Panc1 (cell line): ENCODE measurements at regions not wholly inside any gene's neighbourhood (a gene's known extent, or its start where the extent isn't known, plus 50 kb on each side); places are given as distances from the start of the nearest gene placed in this dataset.

Experiments used
- ATAC-seq: fragments of 200-7000 bp; cut with Tn5 transposase; 2 replicates; pipeline ENCODE4 v1.9.1; 2020; ENCODE audit warnings: mild to moderate bottlenecking, moderate library complexity
- BruUV-seq: library from RNA; stranded (reverse); fragments of 400-500 nt; replicated peaks from 2 replicates; lab custom pipeline; 2021; lab: Mats Ljungman, UMichigan
- CTCF ChIA-PET: fragments of 300-600 bp; sonication (Branson Sonifier 250); formaldehyde crosslinking; loops from one replicate; lab custom pipeline; 2022; ENCODE audit warnings: antibody characterized with exemption; lab: Charles Lee
- POLR2A ChIA-PET: fragments of 300-600 bp; sonication (Branson Sonifier 250); formaldehyde crosslinking; loops from one replicate; lab custom pipeline; 2022; ENCODE audit warnings: antibody characterized with exemption; lab: Charles Lee
- DNase-seq: peaks from one replicate; pipeline ENCODE4 v3.0.0-alpha.2; 2010; ENCODE audit warnings: low read depth, low spot score
- H3K27ac ChIP-seq: 2 replicates; pipeline ENCODE4 v1.5.1; 2011; ENCODE audit warnings: mild to moderate bottlenecking, low read length, inconsistent platforms
- H3K27me3 ChIP-seq: fragments of 200-500 bp; sonication (Bioruptor generic); 2 replicates; pipeline ENCODE4 v1.6.0; 2014; ENCODE audit warnings: low read length, inconsistent platforms; ENCODE audit not compliant: control insufficient read depth, insufficient read depth
- H3K36me3 ChIP-seq: fragments of 200-500 bp; sonication (Bioruptor generic); 2 replicates; pipeline ENCODE4 v1.5.1; 2014; ENCODE audit warnings: inconsistent platforms, mild to moderate bottlenecking, low read length, moderate library complexity; ENCODE audit not compliant: control insufficient read depth, insufficient read depth
- H3K4me1 ChIP-seq: 2 replicates; pipeline ENCODE4 v1.5.1; 2011; ENCODE audit warnings: inconsistent platforms, mild to moderate bottlenecking, low read length, moderate library complexity; ENCODE audit not compliant: control insufficient read depth, insufficient read depth
- H3K4me3 ChIP-seq, 2 experiments: 2 replicates each; pipeline ENCODE4 v1.5.1; 2011 to 2012; ENCODE audit warnings: low read depth in 2 of 2, low read length in 2 of 2, mild to moderate bottlenecking in 2 of 2, inconsistent platforms in 1 of 2, moderate library complexity in 1 of 2
- H3K9me3 ChIP-seq: fragments of 200-500 bp; sonication (Bioruptor generic); 2 replicates; pipeline ENCODE4 v1.5.1; 2014; ENCODE audit warnings: low read depth, mild to moderate bottlenecking, inconsistent platforms, low read length, moderate library complexity; ENCODE audit not compliant: control insufficient read depth, insufficient read depth
- POLR2AphosphoS5 ChIP-seq: IDR thresholded peaks from 2 replicates; pipeline ENCODE4 v1.6.1; 2012; ENCODE audit warnings: mild to moderate bottlenecking, low read depth, low read length, moderate library complexity
- SIN3A ChIP-seq: IDR thresholded peaks from 2 replicates; pipeline ENCODE4 v1.6.1; 2012; ENCODE audit warnings: low read depth, mild to moderate bottlenecking, low read length, moderate library complexity, borderline replicate concordance; ENCODE audit not compliant: insufficient read depth
- TCF7L2 ChIP-seq: IDR thresholded peaks from 2 replicates; pipeline ENCODE4 v1.6.1; 2011; ENCODE audit warnings: mild to moderate bottlenecking, low read depth, low read length, inconsistent platforms
- in situ Hi-C: cut with HindIII; loops from 2 replicates; pipeline ENCODE4 v1.10.0; 2016; ENCODE audit warnings: low sequenced_read_pairs, low pct_unique_long_range_greater_than_20kb
- intact Hi-C: fragments of 100-400 bp; cut with micrococcal nuclease; formaldehyde crosslinking; loops from one replicate; pipeline ENCODE4 v1.10.0; 2022; ENCODE audit not compliant: unreplicated experiment
- TF ChIP-seq, protein P1 (sequence below): fragments of 450-650 bp; IDR thresholded peaks from 2 replicates; pipeline ENCODE4 v1.5.1; 2017; ENCODE audit warnings: mild to moderate bottlenecking
- TF ChIP-seq, protein P2 (sequence below), 2 experiments: IDR thresholded peaks; 2 replicates each; pipeline ENCODE4 v1.6.1; 2011 to 2012; ENCODE audit warnings: low read depth in 2 of 2, control low read depth in 1 of 2, low read length in 1 of 2, mild to moderate bottlenecking in 1 of 2, moderate library complexity in 1 of 2; ENCODE audit not compliant: insufficient read depth in 1 of 2

DNA sequence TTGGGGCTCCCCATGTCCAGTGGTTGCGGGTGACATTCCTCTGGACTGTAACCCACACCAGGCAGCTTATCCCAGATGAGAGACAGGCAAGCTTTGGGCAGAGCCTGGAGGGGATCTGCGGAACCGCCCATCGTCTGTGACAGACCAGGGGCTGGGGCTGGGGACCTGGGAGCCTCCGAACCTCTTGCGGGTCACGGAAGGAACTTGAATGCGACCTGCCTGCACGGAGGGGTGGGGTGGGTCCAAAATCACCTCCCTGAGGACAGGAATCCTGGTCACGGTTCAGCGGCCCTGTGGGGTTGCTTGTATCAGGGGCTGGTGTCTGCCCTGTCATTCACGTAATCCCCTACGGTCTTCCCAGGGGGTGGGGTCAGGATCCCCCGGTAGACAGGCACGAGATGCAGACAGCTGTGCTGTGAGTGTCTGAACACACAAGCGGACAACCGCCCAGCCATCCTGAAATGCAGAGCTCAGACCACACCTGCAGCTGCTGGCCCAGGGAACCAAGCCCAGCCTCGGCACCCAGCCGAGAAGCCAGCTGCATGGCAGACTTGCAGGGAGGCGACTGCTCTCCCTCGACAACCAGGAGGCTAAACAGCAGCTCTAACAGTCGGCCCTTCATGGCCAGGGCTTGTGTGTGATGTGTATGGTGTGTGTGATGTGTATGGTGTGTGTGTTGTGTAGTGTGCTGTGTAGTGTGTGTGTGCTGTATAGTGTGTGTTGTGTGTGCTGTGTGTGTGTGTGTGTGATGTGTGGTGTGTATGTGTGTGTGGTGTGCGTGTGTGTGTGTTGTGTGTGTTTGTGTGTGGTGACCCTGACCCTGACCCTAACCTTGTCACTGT is 105.9 kb upstream of the ADRA2C start:
- ATAC-seq (no peak), DNase-seq (no peak)
- Histone ChIP-seq H3K4me3 (no peak overlapping the region), H3K27ac (no peak overlapping the region), H3K36me3 (no peaks in the 10 kb centered on the region), H3K27me3 (no peaks in the 10 kb centered on the region; the same call in 1 of the 2 replicates), H3K9me3 (no peaks in the 10 kb centered on the region), H3K4me1 (no peaks in the 10 kb centered on the region; the same call in 1 of the 2 replicates)
- no TSS peak for BruUV-seq
- POLR2A ChIA-PET = interaction anchor here (0.5 kb wide), 1 partner anchor 572 kb away, joined by 10 read pairs; no protein-coding TSS in a partner anchor
- TF ChIP-seq, protein P1, sequence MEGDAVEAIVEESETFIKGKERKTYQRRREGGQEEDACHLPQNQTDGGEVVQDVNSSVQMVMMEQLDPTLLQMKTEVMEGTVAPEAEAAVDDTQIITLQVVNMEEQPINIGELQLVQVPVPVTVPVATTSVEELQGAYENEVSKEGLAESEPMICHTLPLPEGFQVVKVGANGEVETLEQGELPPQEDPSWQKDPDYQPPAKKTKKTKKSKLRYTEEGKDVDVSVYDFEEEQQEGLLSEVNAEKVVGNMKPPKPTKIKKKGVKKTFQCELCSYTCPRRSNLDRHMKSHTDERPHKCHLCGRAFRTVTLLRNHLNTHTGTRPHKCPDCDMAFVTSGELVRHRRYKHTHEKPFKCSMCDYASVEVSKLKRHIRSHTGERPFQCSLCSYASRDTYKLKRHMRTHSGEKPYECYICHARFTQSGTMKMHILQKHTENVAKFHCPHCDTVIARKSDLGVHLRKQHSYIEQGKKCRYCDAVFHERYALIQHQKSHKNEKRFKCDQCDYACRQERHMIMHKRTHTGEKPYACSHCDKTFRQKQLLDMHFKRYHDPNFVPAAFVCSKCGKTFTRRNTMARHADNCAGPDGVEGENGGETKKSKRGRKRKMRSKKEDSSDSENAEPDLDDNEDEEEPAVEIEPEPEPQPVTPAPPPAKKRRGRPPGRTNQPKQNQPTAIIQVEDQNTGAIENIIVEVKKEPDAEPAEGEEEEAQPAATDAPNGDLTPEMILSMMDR = no peak
- TF ChIP-seq TCF7L2 = no peak
- no peak for TF ChIP-seq SIN3A
- TF ChIP-seq, protein P2, sequence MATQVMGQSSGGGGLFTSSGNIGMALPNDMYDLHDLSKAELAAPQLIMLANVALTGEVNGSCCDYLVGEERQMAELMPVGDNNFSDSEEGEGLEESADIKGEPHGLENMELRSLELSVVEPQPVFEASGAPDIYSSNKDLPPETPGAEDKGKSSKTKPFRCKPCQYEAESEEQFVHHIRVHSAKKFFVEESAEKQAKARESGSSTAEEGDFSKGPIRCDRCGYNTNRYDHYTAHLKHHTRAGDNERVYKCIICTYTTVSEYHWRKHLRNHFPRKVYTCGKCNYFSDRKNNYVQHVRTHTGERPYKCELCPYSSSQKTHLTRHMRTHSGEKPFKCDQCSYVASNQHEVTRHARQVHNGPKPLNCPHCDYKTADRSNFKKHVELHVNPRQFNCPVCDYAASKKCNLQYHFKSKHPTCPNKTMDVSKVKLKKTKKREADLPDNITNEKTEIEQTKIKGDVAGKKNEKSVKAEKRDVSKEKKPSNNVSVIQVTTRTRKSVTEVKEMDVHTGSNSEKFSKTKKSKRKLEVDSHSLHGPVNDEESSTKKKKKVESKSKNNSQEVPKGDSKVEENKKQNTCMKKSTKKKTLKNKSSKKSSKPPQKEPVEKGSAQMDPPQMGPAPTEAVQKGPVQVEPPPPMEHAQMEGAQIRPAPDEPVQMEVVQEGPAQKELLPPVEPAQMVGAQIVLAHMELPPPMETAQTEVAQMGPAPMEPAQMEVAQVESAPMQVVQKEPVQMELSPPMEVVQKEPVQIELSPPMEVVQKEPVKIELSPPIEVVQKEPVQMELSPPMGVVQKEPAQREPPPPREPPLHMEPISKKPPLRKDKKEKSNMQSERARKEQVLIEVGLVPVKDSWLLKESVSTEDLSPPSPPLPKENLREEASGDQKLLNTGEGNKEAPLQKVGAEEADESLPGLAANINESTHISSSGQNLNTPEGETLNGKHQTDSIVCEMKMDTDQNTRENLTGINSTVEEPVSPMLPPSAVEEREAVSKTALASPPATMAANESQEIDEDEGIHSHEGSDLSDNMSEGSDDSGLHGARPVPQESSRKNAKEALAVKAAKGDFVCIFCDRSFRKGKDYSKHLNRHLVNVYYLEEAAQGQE (IDR thresholded peaks at IDR 0.05; ENCODE audit: insufficient read depth in 1 of 2, low read depth in 2 of 2, low read length in 1 of 2) = no peak
- no peak for TF ChIP-seq POLR2AphosphoS5
- intact Hi-C loops = no loop called here
- in situ Hi-C loops = no loop called here
- CTCF ChIA-PET = interaction anchor here (0.5 kb wide), 1 partner anchor 185 kb away, joined by 3 read pairs; no protein-coding TSS in a partner anchor

DNA sequence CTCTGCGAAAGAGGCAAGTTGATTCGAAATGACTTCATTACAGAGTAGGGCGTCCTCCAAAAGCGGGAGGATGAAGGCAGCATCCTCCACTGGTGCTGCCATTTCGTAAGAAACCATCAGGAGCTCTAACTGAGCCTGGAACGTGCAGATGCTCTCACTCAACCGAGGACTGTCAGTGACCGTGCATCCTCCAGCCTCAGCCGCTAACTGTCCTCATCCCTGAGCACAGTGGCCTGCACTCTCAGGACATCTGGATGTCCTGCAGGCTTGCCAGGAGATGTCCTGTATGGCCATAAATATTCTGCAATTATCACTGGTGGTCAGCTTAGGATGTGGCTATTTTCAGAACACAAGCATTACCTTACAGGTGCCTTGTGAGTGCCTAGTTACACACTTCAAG is 107.1 kb upstream of the ADRA2C start:
- TF ChIP-seq SIN3A (no peak), POLR2AphosphoS5 (no peak)
- TF ChIP-seq, protein P2 (IDR thresholded peaks at IDR 0.05; ENCODE audit: insufficient read depth in 1 of 2, low read depth in 2 of 2, low read length in 1 of 2) = no peak
- CTCF ChIA-PET = no interaction called here
- POLR2A ChIA-PET = no interaction called here
- Histone ChIP-seq H3K4me1 (no peaks in the 10 kb centered on the region; the same call in 1 of the 2 replicates), H3K4me3 (no peak overlapping the region), H3K27me3 (no peaks in the 10 kb centered on the region; the same call in 1 of the 2 replicates), H3K27ac (no peak overlapping the region), H3K36me3 (no peaks in the 10 kb centered on the region), H3K9me3 (no peaks in the 10 kb centered on the region)
- no TSS peak for BruUV-seq
- no peak for DNase-seq
- intact Hi-C loops = no loop called here
- no peak for ATAC-seq
- in situ Hi-C loops = no loop called here
